SH-SY5Y (cell line): ENCODE measurements at regions not wholly inside any gene's neighbourhood (a gene's known extent, or its start where the extent isn't known, plus 50 kb on each side); places are given as distances from the start of the nearest gene placed in this dataset.

Experiments used
- GATA2 ChIP-seq: IDR thresholded peaks from 2 replicates; pipeline ENCODE4 v1.6.1; 2011; ENCODE audit warnings: mild to moderate bottlenecking, low read depth, low read length
- GATA3 ChIP-seq: IDR thresholded peaks from 2 replicates; pipeline ENCODE4 v1.6.1; 2011; ENCODE audit warnings: low read depth, mild to moderate bottlenecking, low read length, moderate library complexity

DNA sequence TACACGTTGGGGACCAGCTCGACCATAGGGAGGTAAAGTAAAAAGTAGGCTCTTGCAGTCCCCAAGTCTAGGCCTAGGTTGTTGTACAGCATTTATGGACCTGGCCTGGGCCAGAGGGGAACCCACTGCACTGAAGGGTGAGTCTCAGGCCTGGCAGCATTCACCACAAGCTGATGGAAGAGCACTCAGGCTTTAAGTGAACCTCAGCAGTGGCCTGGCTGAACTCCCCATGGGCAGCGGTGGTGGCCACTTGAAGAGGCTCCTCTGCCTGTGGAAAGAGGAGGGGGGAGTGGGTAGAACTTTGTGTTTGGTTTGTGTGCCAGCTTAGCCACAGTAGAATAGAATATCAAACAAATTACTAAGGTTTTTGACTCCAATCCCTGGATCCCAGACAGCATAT lies 176.2 kb upstream of the PRMT6 start:
- no peak for TF ChIP-seq GATA3
- no peak for TF ChIP-seq GATA2
